MCF 10A (cell line): ENCODE measurements at regions not wholly inside any gene's neighbourhood (a gene's known extent, or its start where the extent isn't known, plus 50 kb on each side); places are given as distances from the start of the nearest gene placed in this dataset.

Experiments
- BruUV-seq: library from RNA; stranded (reverse); fragments of 400-500 nt; replicated peaks from 2 replicates; lab custom pipeline; 2021; lab: Mats Ljungman, UMichigan
- CTCF ChIA-PET: fragments of 300-600 bp; sonication (Branson Sonifier 250); formaldehyde crosslinking; extraction: SDS; loops from one replicate; lab custom pipeline; 2021; ENCODE audit warnings: antibody characterized with exemption, inconsistent platforms; lab: Yijun Ruan, JAX
- POLR2A ChIA-PET: fragments of 300-600, 350-650 bp; sonication (Branson Sonifier 250); formaldehyde crosslinking; extraction: SDS; loops from one replicate; lab custom pipeline; 2020; ENCODE audit warnings: antibody characterized with exemption, inconsistent platforms; lab: Yijun Ruan, JAX
- DNase-seq: peaks from one replicate; pipeline ENCODE4 v3.0.0-alpha.2; 2018; ENCODE audit not compliant: unreplicated experiment
- H3K27ac Mint-ChIP-seq: one replicate; pipeline ENCODE4 v1.8.0; 2022; ENCODE audit warnings: mild to moderate bottlenecking, low read depth, mixed read lengths; ENCODE audit not compliant: unreplicated experiment
- H3K27me3 Mint-ChIP-seq: one replicate; pipeline ENCODE4 v1.8.0; 2022; ENCODE audit warnings: mixed read lengths; ENCODE audit not compliant: insufficient read depth, unreplicated experiment
- H3K36me3 Mint-ChIP-seq: one replicate; pipeline ENCODE4 v1.8.0; 2022; ENCODE audit warnings: mild to moderate bottlenecking, moderate library complexity, mixed read lengths; ENCODE audit not compliant: insufficient read depth, unreplicated experiment
- H3K4me1 Mint-ChIP-seq: one replicate; pipeline ENCODE4 v1.8.0; 2022; ENCODE audit warnings: mixed read lengths; ENCODE audit not compliant: insufficient read depth, unreplicated experiment
- H3K4me3 Mint-ChIP-seq: one replicate; pipeline ENCODE4 v1.8.0; 2022; ENCODE audit warnings: mild to moderate bottlenecking, moderate library complexity, mixed read lengths; ENCODE audit not compliant: unreplicated experiment
- H3K9me3 Mint-ChIP-seq: one replicate; pipeline ENCODE4 v1.8.0; 2022; ENCODE audit warnings: mixed read lengths; ENCODE audit not compliant: unreplicated experiment
- intact Hi-C: fragments of 100-400 bp; cut with micrococcal nuclease; formaldehyde crosslinking; loops from 2 replicates; pipeline ENCODE4 v1.14.1; 2022
- TF ChIP-seq, protein P1 (sequence below): fragments of 200-600 bp; IDR thresholded peaks from one replicate; pipeline ENCODE4 v1.8.0; 2022; ENCODE audit warnings: antibody characterized with exemption, mild to moderate bottlenecking; ENCODE audit not compliant: unreplicated experiment

DNA sequence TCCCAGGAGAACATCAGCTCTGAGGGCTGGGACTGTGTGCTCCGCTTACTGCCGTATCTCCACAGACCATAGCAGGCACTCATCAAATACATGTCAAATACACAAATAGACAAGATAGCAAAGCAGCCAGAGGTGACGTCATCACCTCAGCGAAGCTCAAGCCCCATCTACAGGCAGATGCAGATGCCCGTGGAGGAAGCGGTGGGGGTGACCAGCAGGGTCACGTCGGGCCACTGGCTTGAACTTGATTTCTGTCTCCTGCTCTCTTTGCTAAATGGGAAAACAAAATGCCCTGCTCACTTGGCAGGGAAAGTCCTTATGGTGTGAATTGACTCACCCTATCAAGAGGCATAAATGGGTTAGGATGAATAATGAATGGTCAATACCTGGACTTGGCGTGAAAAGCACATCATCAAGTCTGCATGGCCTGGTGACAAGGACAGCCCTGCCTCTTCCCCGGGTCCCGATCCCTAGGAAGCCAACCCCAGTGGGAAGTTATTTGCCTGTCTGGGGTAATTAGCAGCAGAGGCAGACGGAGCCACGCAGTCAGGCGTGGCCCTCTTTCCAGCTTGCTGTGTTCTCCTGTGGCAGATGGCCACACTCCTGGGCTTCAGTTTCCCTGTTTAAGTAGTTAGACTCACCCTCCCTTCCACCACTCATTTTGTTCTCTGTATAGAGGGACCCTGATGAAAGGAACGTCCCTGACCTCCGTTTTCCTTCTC, 536.0 kb downstream of the NPHP4 start:
- TF ChIP-seq, protein P1, sequence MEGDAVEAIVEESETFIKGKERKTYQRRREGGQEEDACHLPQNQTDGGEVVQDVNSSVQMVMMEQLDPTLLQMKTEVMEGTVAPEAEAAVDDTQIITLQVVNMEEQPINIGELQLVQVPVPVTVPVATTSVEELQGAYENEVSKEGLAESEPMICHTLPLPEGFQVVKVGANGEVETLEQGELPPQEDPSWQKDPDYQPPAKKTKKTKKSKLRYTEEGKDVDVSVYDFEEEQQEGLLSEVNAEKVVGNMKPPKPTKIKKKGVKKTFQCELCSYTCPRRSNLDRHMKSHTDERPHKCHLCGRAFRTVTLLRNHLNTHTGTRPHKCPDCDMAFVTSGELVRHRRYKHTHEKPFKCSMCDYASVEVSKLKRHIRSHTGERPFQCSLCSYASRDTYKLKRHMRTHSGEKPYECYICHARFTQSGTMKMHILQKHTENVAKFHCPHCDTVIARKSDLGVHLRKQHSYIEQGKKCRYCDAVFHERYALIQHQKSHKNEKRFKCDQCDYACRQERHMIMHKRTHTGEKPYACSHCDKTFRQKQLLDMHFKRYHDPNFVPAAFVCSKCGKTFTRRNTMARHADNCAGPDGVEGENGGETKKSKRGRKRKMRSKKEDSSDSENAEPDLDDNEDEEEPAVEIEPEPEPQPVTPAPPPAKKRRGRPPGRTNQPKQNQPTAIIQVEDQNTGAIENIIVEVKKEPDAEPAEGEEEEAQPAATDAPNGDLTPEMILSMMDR: no peak

DNA sequence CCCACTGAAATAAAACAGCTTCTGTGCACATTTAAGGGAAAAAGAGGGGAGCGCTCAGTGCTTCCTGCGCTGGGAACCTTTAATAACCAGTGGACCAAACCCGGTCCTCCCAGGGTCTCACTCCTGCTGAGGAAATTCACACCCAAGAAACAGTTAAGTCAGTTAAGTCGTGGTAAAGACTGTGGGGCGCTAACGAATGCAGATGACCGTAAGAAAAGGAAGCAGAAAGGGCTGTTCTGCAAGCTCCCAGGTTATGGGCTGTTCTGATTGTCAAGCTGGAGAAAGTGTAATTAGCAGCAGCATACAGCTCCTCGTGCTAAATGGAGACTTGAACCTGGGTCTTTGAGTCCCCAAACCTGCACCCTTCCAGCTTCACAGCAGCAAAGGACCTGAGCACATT, 536.6 kb downstream of the NPHP4 start:
- TF ChIP-seq, protein P1: no peak
- intact Hi-C loops: no loop called here
- no peak overlapping the region for H3K4me3 Mint-ChIP-seq
- DNase-seq: no peak
- BruUV-seq: no TSS peak
- ChIA-PET POLR2A (interaction anchor here (1.1 kb wide), 1 partner anchor 10 kb away, joined by 3 read pairs; no protein-coding TSS in a partner anchor), CTCF (interaction anchor here (0.7 kb wide), 1 partner anchor 55 kb away, joined by 3 read pairs; no protein-coding TSS in a partner anchor)
- H3K27ac Mint-ChIP-seq: no peak overlapping the region
- no peaks in the 10 kb centered on the region for H3K4me1 Mint-ChIP-seq
- no peaks in the 10 kb centered on the region for H3K36me3 Mint-ChIP-seq
- H3K27me3 Mint-ChIP-seq: peaks cover 17% of the 10 kb centered on the region
- H3K9me3 Mint-ChIP-seq: no peaks in the 10 kb centered on the region

More for the DNA sequence above, 536.0 kb downstream of the NPHP4 start:
- BruUV-seq: no TSS peak
- no peak for DNase-seq
- Mint-ChIP-seq H3K36me3 (no peaks in the 10 kb centered on the region), H3K4me3 (no peak overlapping the region), H3K27ac (no peak overlapping the region), H3K4me1 (no peaks in the 10 kb centered on the region), H3K27me3 (peaks cover 11% of the 10 kb centered on the region), H3K9me3 (no peaks in the 10 kb centered on the region)
- intact Hi-C loops: no loop called here
- POLR2A ChIA-PET: interaction anchor here (1.1 kb wide), 1 partner anchor 9 kb away, joined by 3 read pairs; no protein-coding TSS in a partner anchor
- CTCF ChIA-PET: interaction anchor here (0.7 kb wide), 1 partner anchor 54 kb away, joined by 3 read pairs; no protein-coding TSS in a partner anchor

GRCh38 chr1:5455056-5455455, 537.2 kb downstream of the NPHP4 start:
- H3K27me3 Mint-ChIP-seq: peaks cover 23% of the 10 kb centered on the region
- ChIA-PET CTCF (interaction anchor here (0.7 kb wide), 1 partner anchor 55 kb away, joined by 3 read pairs; no protein-coding TSS in a partner anchor), POLR2A (interaction anchor here (1.1 kb wide), 1 partner anchor 10 kb away, joined by 3 read pairs; no protein-coding TSS in a partner anchor)
- no peaks in the 10 kb centered on the region for H3K9me3 Mint-ChIP-seq
- TF ChIP-seq, protein P1: no peak
- intact Hi-C loops: no loop called here
- no peak overlapping the region for H3K4me3 Mint-ChIP-seq
- H3K36me3 Mint-ChIP-seq: no peaks in the 10 kb centered on the region
- no peak for DNase-seq
- BruUV-seq: no TSS peak
- H3K4me1 Mint-ChIP-seq: no peaks in the 10 kb centered on the region
- no peak overlapping the region for H3K27ac Mint-ChIP-seq

DNA sequence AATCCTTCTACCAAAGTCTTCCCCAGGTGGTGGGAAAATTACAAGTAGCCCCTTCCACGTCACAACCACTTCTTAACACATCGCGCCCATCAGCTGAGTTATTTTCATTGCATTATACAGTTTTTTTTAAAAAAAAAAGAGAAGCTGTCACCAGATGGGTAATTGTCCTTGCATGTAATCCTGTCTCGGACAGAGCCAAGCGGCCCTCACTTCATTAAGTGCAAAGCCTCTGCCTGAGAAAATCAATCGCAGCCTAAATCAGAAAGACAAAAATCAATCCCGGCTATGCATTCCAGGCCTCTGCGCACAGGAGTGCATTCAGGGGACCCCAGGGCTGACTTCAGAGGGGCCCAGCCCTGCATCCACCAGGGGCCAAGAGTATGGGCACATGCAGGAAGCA, 538.9 kb downstream of the NPHP4 start:
- intact Hi-C loops: no loop called here
- TF ChIP-seq, protein P1: no peak
- H3K4me3 Mint-ChIP-seq: no peak overlapping the region
- CTCF ChIA-PET: interaction anchor here (0.9 kb wide), 1 partner anchor 42 kb away, joined by 4 read pairs; no protein-coding TSS in a partner anchor
- no peak for DNase-seq
- no peaks in the 10 kb centered on the region for H3K4me1 Mint-ChIP-seq
- POLR2A ChIA-PET: no interaction called here
- no peaks in the 10 kb centered on the region for H3K9me3 Mint-ChIP-seq
- H3K36me3 Mint-ChIP-seq: no peaks in the 10 kb centered on the region
- H3K27me3 Mint-ChIP-seq: peaks cover 39% of the 10 kb centered on the region
- no TSS peak for BruUV-seq
- H3K27ac Mint-ChIP-seq: no peak overlapping the region
